ENCODE measurements at regions not wholly inside any gene's neighbourhood (a gene's known extent, or its start where the extent isn't known, plus 50 kb on each side); places are given as distances from the start of the nearest gene placed in this dataset.

GRCh38 chr9:116051528-116051927 lies 102.1 kb upstream of the PAPPA start:
- no peak for DNase-seq (ENCODE audit: low spot score)
- no peak overlapping the region for H3K9ac ChIP-seq (ENCODE audit: low read depth in 1 of 2, low read length in 2 of 2)
- no peak for TF ChIP-seq ZBTB33 (IDR thresholded peaks at IDR 0.05)
- TF ChIP-seq YY1 (IDR thresholded peaks at IDR 0.05): no peak
- TF ChIP-seq EGR1 (IDR thresholded peaks at IDR 0.05; ENCODE audit: low read depth in 2 of 2): no peak
- TF ChIP-seq RAD21 (IDR thresholded peaks at IDR 0.05): no peak
- TF ChIP-seq, protein P1, sequence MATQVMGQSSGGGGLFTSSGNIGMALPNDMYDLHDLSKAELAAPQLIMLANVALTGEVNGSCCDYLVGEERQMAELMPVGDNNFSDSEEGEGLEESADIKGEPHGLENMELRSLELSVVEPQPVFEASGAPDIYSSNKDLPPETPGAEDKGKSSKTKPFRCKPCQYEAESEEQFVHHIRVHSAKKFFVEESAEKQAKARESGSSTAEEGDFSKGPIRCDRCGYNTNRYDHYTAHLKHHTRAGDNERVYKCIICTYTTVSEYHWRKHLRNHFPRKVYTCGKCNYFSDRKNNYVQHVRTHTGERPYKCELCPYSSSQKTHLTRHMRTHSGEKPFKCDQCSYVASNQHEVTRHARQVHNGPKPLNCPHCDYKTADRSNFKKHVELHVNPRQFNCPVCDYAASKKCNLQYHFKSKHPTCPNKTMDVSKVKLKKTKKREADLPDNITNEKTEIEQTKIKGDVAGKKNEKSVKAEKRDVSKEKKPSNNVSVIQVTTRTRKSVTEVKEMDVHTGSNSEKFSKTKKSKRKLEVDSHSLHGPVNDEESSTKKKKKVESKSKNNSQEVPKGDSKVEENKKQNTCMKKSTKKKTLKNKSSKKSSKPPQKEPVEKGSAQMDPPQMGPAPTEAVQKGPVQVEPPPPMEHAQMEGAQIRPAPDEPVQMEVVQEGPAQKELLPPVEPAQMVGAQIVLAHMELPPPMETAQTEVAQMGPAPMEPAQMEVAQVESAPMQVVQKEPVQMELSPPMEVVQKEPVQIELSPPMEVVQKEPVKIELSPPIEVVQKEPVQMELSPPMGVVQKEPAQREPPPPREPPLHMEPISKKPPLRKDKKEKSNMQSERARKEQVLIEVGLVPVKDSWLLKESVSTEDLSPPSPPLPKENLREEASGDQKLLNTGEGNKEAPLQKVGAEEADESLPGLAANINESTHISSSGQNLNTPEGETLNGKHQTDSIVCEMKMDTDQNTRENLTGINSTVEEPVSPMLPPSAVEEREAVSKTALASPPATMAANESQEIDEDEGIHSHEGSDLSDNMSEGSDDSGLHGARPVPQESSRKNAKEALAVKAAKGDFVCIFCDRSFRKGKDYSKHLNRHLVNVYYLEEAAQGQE (IDR thresholded peaks at IDR 0.05): no peak
- TF ChIP-seq HNF4G (IDR thresholded peaks at IDR 0.05): no peak
- TF ChIP-seq, protein P2, sequence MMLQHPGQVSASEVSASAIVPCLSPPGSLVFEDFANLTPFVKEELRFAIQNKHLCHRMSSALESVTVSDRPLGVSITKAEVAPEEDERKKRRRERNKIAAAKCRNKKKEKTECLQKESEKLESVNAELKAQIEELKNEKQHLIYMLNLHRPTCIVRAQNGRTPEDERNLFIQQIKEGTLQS (IDR thresholded peaks at IDR 0.05): no peak
- no peak for TF ChIP-seq FOXA1 (IDR thresholded peaks at IDR 0.05)
- no peak for TF ChIP-seq CTCF (IDR thresholded peaks at IDR 0.05; ENCODE audit: low read depth, low read length, missing input control)
- no peak for TF ChIP-seq NR2F2 (IDR thresholded peaks at IDR 0.05)
- TF ChIP-seq, protein P3, sequence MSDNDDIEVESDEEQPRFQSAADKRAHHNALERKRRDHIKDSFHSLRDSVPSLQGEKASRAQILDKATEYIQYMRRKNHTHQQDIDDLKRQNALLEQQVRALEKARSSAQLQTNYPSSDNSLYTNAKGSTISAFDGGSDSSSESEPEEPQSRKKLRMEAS (IDR thresholded peaks at IDR 0.05): no peak
- no peak for TF ChIP-seq SP1 (IDR thresholded peaks at IDR 0.05)
- no peak overlapping the region for H3K27ac ChIP-seq (ENCODE audit: low read depth in 1 of 2, low read length in 2 of 2)
- H3K9me3 ChIP-seq (ENCODE audit: control insufficient read depth in 4 of 4, low read length in 3 of 4): no peaks in the 10 kb centered on the region
- 88% methylated on average over 2 of the region's 2 CpGs for WGBS
- H3K27me3 ChIP-seq (ENCODE audit: control insufficient read depth in 4 of 4, insufficient read depth in 4 of 4, low read length in 3 of 4): no peaks in the 10 kb centered on the region
- peaks cover 0 to 9% (median 6%) of the 10 kb centered on the region in 4 donors for H3K4me1 ChIP-seq (ENCODE audit: control insufficient read depth in 4 of 4, insufficient read depth in 4 of 4, low read length in 3 of 4)
- H3K4me3 ChIP-seq (ENCODE audit: low read depth in 1 of 3, low read length in 3 of 3): no peak overlapping the region
- H3K36me3 ChIP-seq (ENCODE audit: control insufficient read depth in 4 of 4, insufficient read depth in 3 of 4, low read depth in 1 of 4, low read length in 3 of 4): no peaks in the 10 kb centered on the region

DNA sequence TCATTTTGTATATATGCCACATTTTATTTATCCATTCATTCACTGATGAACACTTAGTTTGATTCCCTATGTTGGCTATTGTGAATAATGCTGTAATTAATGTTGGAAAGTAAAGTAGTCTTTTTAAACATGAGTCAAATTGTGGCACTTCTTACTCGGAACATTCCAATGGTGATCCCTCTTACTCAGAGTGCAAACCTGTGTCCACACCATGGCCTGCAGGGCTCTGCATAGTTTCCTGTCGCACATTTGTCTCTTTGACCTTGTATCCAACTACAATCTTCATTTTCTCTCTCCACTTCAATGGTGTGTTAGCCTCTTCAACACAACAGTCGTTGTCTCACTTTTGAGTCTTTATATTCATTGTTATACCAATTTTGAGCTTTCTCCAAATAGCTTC lies 98.1 kb upstream of the PAPPA start:
- no peak for DNase-seq (ENCODE audit: low spot score)
- Histone ChIP-seq H3K27me3 (ENCODE audit: control insufficient read depth in 4 of 4, insufficient read depth in 4 of 4, low read length in 3 of 4) (no peaks in the 10 kb centered on the region), H3K4me1 (ENCODE audit: control insufficient read depth in 4 of 4, insufficient read depth in 4 of 4, low read length in 3 of 4) (no peaks in the 10 kb centered on the region), H3K36me3 (ENCODE audit: control insufficient read depth in 4 of 4, insufficient read depth in 3 of 4, low read depth in 1 of 4, low read length in 3 of 4) (no peaks in the 10 kb centered on the region), H3K27ac (ENCODE audit: low read depth in 1 of 2, low read length in 2 of 2) (no peak overlapping the region), H3K4me3 (ENCODE audit: low read depth in 1 of 3, low read length in 3 of 3) (no peak overlapping the region), H3K9ac (ENCODE audit: low read depth in 1 of 2, low read length in 2 of 2) (no peak overlapping the region), H3K9me3 (ENCODE audit: control insufficient read depth in 4 of 4, low read length in 3 of 4) (no peaks in the 10 kb centered on the region)
- WGBS: 67% methylated on average over 3 of the region's 3 CpGs
- no peak for TF ChIP-seq NR2F2 (IDR thresholded peaks at IDR 0.05)

All from liver (tissue), 8 donors.